K562 (cell line): ENCODE measurements at regions not wholly inside any gene's neighbourhood (a gene's known extent, or its start where the extent isn't known, plus 50 kb on each side); places are given as distances from the start of the nearest gene placed in this dataset.

Experiments used
- ATAC-seq: fragments of 200-7000 bp; cut with Tn5 transposase; 3 replicates; pipeline ENCODE4 v1.9.1; 2020; ENCODE audit warnings: moderate library complexity
- BruUV-seq: library from RNA; stranded (reverse); fragments of 400-500 nt; replicated peaks from 2 replicates; lab custom pipeline; 2021; lab: Mats Ljungman, UMichigan
- CTCF ChIA-PET: fragments of 300-600 bp; formaldehyde crosslinking; extraction: SDS; loops from one replicate; lab custom pipeline; 2021; ENCODE audit warnings: low intra/inter-chr PET ratio; lab: Yijun Ruan, JAX
- POLR2A ChIA-PET: fragments of 300-600, 350-650 bp; sonication (Branson Sonifier 250); formaldehyde crosslinking; extraction: SDS; loops from one replicate; lab custom pipeline; 2021; ENCODE audit warnings: antibody characterized with exemption, inconsistent platforms; lab: Yijun Ruan, JAX
- DNase-seq, 4 experiments: peaks; one replicate each; pipeline versions ENCODE4 v3.0.0 to v3.0.0-alpha.2; 2011 to 2018; ENCODE audit warnings: low spot score in 3 of 4, mixed read lengths in 3 of 4; ENCODE audit errors: extremely low read depth in 1 of 4
- FAIRE-seq: peaks from 2 replicates; lab custom pipeline; 2011; peaks lifted over from hg19 to GRCh38; lab: Jason Lieb, UNC
- H2AFZ ChIP-seq: 2 replicates; pipeline ENCODE4 v1.6.0; 2011; ENCODE audit warnings: low read depth, low read length, control low read depth, inconsistent platforms
- H3K27ac ChIP-seq: fragments of 200-600 bp; 3 replicates; pipeline ENCODE4 v1.8.0; 2011; ENCODE audit warnings: low read depth, mild to moderate bottlenecking, control low read depth, inconsistent platforms, low read length, moderate library complexity, mixed read lengths; ENCODE audit errors: extremely low read depth
- H3K27me3 ChIP-seq, 2 experiments: fragments of 300-600 bp in 1 of 2; 2 replicates in 1 of 2; 3 replicates in 1 of 2; pipeline versions ENCODE4 v1.6.0 to v1.8.0; 2011; ENCODE audit warnings: inconsistent platforms in 2 of 2, low read length in 2 of 2, mild to moderate bottlenecking in 1 of 2, mixed read lengths in 1 of 2, moderate library complexity in 1 of 2; ENCODE audit not compliant: control insufficient read depth in 2 of 2, insufficient read depth in 2 of 2
- H3K36me3 ChIP-seq: fragments of 300-600 bp; 3 replicates; pipeline ENCODE4 v1.8.0; 2011; ENCODE audit warnings: mild to moderate bottlenecking, low read length, inconsistent platforms; ENCODE audit not compliant: control insufficient read depth, insufficient read depth
- H3K4me1 ChIP-seq, 2 experiments: fragments of 200-600 bp in 1 of 2; replicated peaks in 1 of 2; 2 replicates in 1 of 2; 3 replicates in 1 of 2; pipeline versions ENCODE4 v1.5.1 to v1.8.0; 2011; ENCODE audit warnings: inconsistent platforms in 2 of 2, low read length in 2 of 2, mild to moderate bottlenecking in 1 of 2, mixed read lengths in 1 of 2, moderate library complexity in 1 of 2; ENCODE audit not compliant: control insufficient read depth in 2 of 2, insufficient read depth in 2 of 2
- H3K4me2 ChIP-seq: 2 replicates; pipeline ENCODE4 v1.6.1; 2011; ENCODE audit warnings: low read length, control low read depth, inconsistent platforms, mixed read lengths; ENCODE audit not compliant: insufficient read depth
- H3K4me3 ChIP-seq: fragments of 200-600 bp; sonication (generic), shearing (Covaris generic); 2 replicates; pipeline ENCODE4 v1.5.1; 2016; ENCODE audit warnings: control low read depth, inconsistent platforms
- H3K79me2 ChIP-seq: fragments of 200-600 bp; 3 replicates; pipeline ENCODE4 v1.8.0; 2011; ENCODE audit warnings: low read length, inconsistent platforms; ENCODE audit not compliant: control insufficient read depth, insufficient read depth
- H3K9ac ChIP-seq, 2 experiments: 2 replicates each; pipeline versions ENCODE4 v1.6.0 to v1.6.1; 2011; ENCODE audit warnings: low read depth in 2 of 2, low read length in 2 of 2, control low read depth in 1 of 2, inconsistent platforms in 1 of 2, mild to moderate bottlenecking in 1 of 2, mixed read lengths in 1 of 2; ENCODE audit not compliant: insufficient read depth in 1 of 2
- H3K9me1 ChIP-seq: one replicate; pipeline ENCODE4 v1.6.0; 2011; ENCODE audit warnings: inconsistent platforms, mild to moderate bottlenecking, low read length, moderate library complexity; ENCODE audit not compliant: control insufficient read depth, insufficient read depth
- H3K9me3 ChIP-seq: replicated peaks from 2 replicates; pipeline ENCODE4 v1.5.1; 2011; ENCODE audit warnings: low read depth, low read length, inconsistent platforms; ENCODE audit not compliant: control insufficient read depth, insufficient read depth
- H4K20me1 ChIP-seq: replicated peaks from 2 replicates; pipeline ENCODE4 v1.6.1; 2011; ENCODE audit warnings: low read length, inconsistent platforms, mixed read lengths; ENCODE audit not compliant: control insufficient read depth, insufficient read depth
- HMG20A ChIP-seq: fragments of 450-650 bp; formaldehyde crosslinking; conservative IDR thresholded peaks from 2 replicates; pipeline ENCODE4 v1.4.0; 2020; ENCODE audit warnings: mild to moderate bottlenecking, mixed read lengths
- NONO ChIP-seq, 2 experiments: fragments of 200-400 bp in 1 of 2; fragments of 450-650 bp in 1 of 2; formaldehyde crosslinking in 1 of 2; IDR thresholded peaks; 2 replicates each; pipeline ENCODE4 v1.6.1; 2017; ENCODE audit warnings: low read depth in 2 of 2, mild to moderate bottlenecking in 2 of 2, moderate library complexity in 2 of 2, low read length in 1 of 2
- PHF21A ChIP-seq: fragments of 450-650 bp; IDR thresholded peaks from 2 replicates; pipeline ENCODE4 v1.6.1; 2017; ENCODE audit warnings: low read depth, borderline replicate concordance
- RBM15 ChIP-seq: fragments of 200-400 bp; formaldehyde crosslinking; IDR thresholded peaks from 2 replicates; pipeline ENCODE4 v1.6.1; 2018; ENCODE audit warnings: mild to moderate bottlenecking, low read length, moderate library complexity; ENCODE audit not compliant: insufficient read depth
- SMARCA5 ChIP-seq: fragments of 450-650 bp; IDR thresholded peaks from 2 replicates; pipeline ENCODE4 v1.6.1; 2016
- ZBTB11 ChIP-seq, 3 experiments: fragments of 200-800 bp in 1 of 3; fragments of 250-450 bp in 1 of 3; fragments of 450-650 bp in 1 of 3; sonication (Bioruptor Pico) in 1 of 3; sonication (Bioruptor generic) in 1 of 3; formaldehyde crosslinking in 1 of 3; IDR thresholded peaks; 2 replicates each; pipeline versions ENCODE4 v1.6.1 to v1.8.0; 2016 to 2022; ENCODE audit warnings: mild to moderate bottlenecking in 2 of 3, missing genetic modification characterization in 2 of 3, missing compliant biosample characterization in 1 of 3, moderate library complexity in 1 of 3
- ZNF124 ChIP-seq: sonication (generic); formaldehyde crosslinking; IDR thresholded peaks from 2 replicates; pipeline ENCODE4 v1.8.1; 2022; ENCODE audit warnings: missing genetic modification reagents
- ZNF407 ChIP-seq: fragments of 450-650 bp; IDR thresholded peaks from 2 replicates; pipeline ENCODE4 v1.6.1; 2016; ENCODE audit warnings: low read depth
- ZNF699 ChIP-seq: fragments of 250-450 bp; sonication (Bioruptor Pico); IDR thresholded peaks from 2 replicates; pipeline ENCODE4 v1.8.0; 2021; ENCODE audit warnings: mild to moderate bottlenecking, moderate library complexity; ENCODE audit not compliant: insufficient replicate concordance
- WGBS: fragments of 100-300 bp; shearing (Covaris generic); methylation state at CpG from one replicate; pipeline ENCODE4 v1.1.6; 2016; ENCODE audit warnings: low coverage, mixed read lengths; ENCODE audit not compliant: insufficient coverage; ENCODE audit errors: missing lambda C conversion rate; 5-methylcytosine and 5-hydroxymethylcytosine counted together
- in situ Hi-C: fragments of 300-500 bp; cut with MboI; formaldehyde crosslinking; loops from 4 replicates; pipeline ENCODE4 v1.15.0; 2018; ENCODE audit warnings: inconsistent platforms, mixed read lengths
- intact Hi-C: fragments of 100-400 bp; cut with micrococcal nuclease; formaldehyde crosslinking; loops from 2 replicates; pipeline ENCODE4 v1.14.2; 2022

GRCh38 chr7:45484094-45484493, 90.1 kb upstream of the ADCY1 start:
- in situ Hi-C loops: no loop called here
- TF ChIP-seq ZNF699 (CRISPR knock-in tag) (no peak), PHF21A (no peak), ZNF407 (no peak), SMARCA5 (no peak), ZNF124 (CRISPR knock-in tag) (no peak), NONO (IDR thresholded peaks at IDR 0.05; ENCODE audit: low read depth in 2 of 2, low read length in 1 of 2) (no peak), ZBTB11 (CRISPR knock-in tag; IDR thresholded peaks at IDR 0.05) (no peak), HMG20A (CRISPR knock-in tag) (no peak), RBM15 (no peak)

More at GRCh38 chr7:45484094-45484493, 90.1 kb upstream of the ADCY1 start:
- H3K4me3 ChIP-seq: no peak overlapping the region
- no peak overlapping the region for H3K9ac ChIP-seq
- no peaks in the 10 kb centered on the region for H4K20me1 ChIP-seq
- FAIRE-seq: no peak
- no peak overlapping the region for H3K4me2 ChIP-seq
- no peak overlapping the region for H3K27ac ChIP-seq
- DNase-seq: no peak
- H3K9me1 ChIP-seq: no peaks in the 10 kb centered on the region
- intact Hi-C loops: no loop called here
- BruUV-seq: no TSS peak
- no peaks in the 10 kb centered on the region for H3K79me2 ChIP-seq
- ATAC-seq: no peak
- no peaks in the 10 kb centered on the region for H3K4me1 ChIP-seq
- H3K27me3 ChIP-seq: no peaks in the 10 kb centered on the region
- H3K36me3 ChIP-seq: no peaks in the 10 kb centered on the region
- no peak overlapping the region for H2AFZ ChIP-seq
- CTCF ChIA-PET: no interaction called here
- POLR2A ChIA-PET: interaction anchor here (0.6 to 1.4 kb wide), 2 partner anchors 13 to 18 kb away, joined by 4 to 5 read pairs; no protein-coding TSS in a partner anchor
- H3K9me3 ChIP-seq: no peaks in the 10 kb centered on the region
- 0% methylated on average over 7 of the region's 7 CpGs for WGBS
